Thyroid gland (tissue), 4 donors: ENCODE measurements at regions not wholly inside any gene's neighbourhood (a gene's known extent, or its start where the extent isn't known, plus 50 kb on each side); places are given as distances from the start of the nearest gene placed in this dataset.
A peak's percentile ranks its signal among the peaks of the same experiment; 100 is the strongest.

ENCODE experiments used
- DNase-seq, 2 donors: peaks; one replicate each; pipeline ENCODE4 v3.0.0-alpha.2; 2019
- H3K27ac ChIP-seq, 3 donors: fragments of 200-600 bp; sonication (generic); 1 replicate in 2 of 3; 2 replicates in 1 of 3; pipeline ENCODE4 v1.5.1; 2016 to 2019; ENCODE audit warnings: mild to moderate bottlenecking in 1 of 3, moderate library complexity in 1 of 3
- H3K27me3 ChIP-seq: fragments of 200-600 bp; sonication (generic); one replicate; pipeline ENCODE4 v1.5.1; 2019
- H3K36me3 ChIP-seq, 2 donors: fragments of 200-600 bp; sonication (generic); one replicate each; pipeline ENCODE4 v1.5.1; 2016 to 2019
- H3K4me1 ChIP-seq, 2 donors: fragments of 200-600 bp; sonication (generic); one replicate each; pipeline ENCODE4 v1.5.1; 2017 to 2019
- H3K4me3 ChIP-seq, 3 donors: fragments of 200-600 bp; sonication (generic); replicated peaks in 1 of 3; 1 replicate in 2 of 3; 2 replicates in 1 of 3; pipeline ENCODE4 v1.5.1; 2016; ENCODE audit warnings: mild to moderate bottlenecking in 1 of 3
- H3K9me3 ChIP-seq: fragments of 200-600 bp; sonication (generic); one replicate; pipeline ENCODE4 v1.5.1; 2017
- POLR2A ChIP-seq, 2 donors: fragments of 450-650 bp; IDR thresholded peaks; one replicate each; pipeline ENCODE4 v1.6.1; 2017; ENCODE audit warnings: antibody characterized with exemption in 2 of 2, mild to moderate bottlenecking in 2 of 2, moderate library complexity in 1 of 2
- WGBS, 2 donors: methylation state at CpG; one replicate each; pipeline ENCODE4 v1.1.5; 2017; 5-methylcytosine and 5-hydroxymethylcytosine counted together
- intact Hi-C: fragments of 100-400 bp; cut with DNase I; formaldehyde crosslinking; loops from one replicate; pipeline ENCODE4 v1.15.1; 2023
- TF ChIP-seq, protein P1 (sequence below), 6 experiments: fragments of 200-600 bp in 3 of 6; fragments of 450-650 bp in 3 of 6; sonication (generic) in 3 of 6; IDR thresholded peaks; one replicate each; pipeline ENCODE4 v1.5.1; 2016 to 2019; ENCODE audit warnings: antibody characterized with exemption in 6 of 6, mild to moderate bottlenecking in 2 of 6, inconsistent platforms in 1 of 6, moderate library complexity in 1 of 6

DNA sequence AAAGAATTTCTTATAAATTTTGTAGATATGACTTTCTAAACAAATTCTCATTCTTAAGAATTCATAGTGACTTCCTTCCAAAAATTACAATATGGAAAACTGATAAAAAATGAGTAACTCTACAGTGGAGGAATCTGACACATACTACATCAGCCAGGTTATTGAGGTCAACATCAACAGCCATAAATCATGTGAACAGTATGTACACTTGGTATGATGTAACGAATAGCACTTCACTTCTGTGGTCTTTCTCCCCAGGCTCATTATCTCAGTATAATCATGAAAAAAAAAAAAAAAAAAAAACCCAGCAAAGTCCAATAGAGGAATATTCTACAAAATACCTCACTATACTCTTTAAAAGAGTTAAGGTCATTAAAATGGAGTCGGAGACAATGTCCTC is 111.2 kb upstream of the SUCLG2 start:
- intact Hi-C loops: no loop called here
- Histone ChIP-seq H3K4me3 (no peak overlapping the region), H3K27me3 (no peaks in the 10 kb centered on the region), H3K36me3 (no peaks in the 10 kb centered on the region), H3K27ac (no peak overlapping the region), H3K4me1 (no peaks in the 10 kb centered on the region), H3K9me3 (no peaks in the 10 kb centered on the region)
- TF ChIP-seq POLR2A (IDR thresholded peaks at IDR 0.05): no peak
- TF ChIP-seq, protein P1, sequence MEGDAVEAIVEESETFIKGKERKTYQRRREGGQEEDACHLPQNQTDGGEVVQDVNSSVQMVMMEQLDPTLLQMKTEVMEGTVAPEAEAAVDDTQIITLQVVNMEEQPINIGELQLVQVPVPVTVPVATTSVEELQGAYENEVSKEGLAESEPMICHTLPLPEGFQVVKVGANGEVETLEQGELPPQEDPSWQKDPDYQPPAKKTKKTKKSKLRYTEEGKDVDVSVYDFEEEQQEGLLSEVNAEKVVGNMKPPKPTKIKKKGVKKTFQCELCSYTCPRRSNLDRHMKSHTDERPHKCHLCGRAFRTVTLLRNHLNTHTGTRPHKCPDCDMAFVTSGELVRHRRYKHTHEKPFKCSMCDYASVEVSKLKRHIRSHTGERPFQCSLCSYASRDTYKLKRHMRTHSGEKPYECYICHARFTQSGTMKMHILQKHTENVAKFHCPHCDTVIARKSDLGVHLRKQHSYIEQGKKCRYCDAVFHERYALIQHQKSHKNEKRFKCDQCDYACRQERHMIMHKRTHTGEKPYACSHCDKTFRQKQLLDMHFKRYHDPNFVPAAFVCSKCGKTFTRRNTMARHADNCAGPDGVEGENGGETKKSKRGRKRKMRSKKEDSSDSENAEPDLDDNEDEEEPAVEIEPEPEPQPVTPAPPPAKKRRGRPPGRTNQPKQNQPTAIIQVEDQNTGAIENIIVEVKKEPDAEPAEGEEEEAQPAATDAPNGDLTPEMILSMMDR (IDR thresholded peaks at IDR 0.05): no peak
- no peak for DNase-seq
- 63 to 84% methylated on average over 2 of the region's 2 CpGs for WGBS, 2 donors

DNA sequence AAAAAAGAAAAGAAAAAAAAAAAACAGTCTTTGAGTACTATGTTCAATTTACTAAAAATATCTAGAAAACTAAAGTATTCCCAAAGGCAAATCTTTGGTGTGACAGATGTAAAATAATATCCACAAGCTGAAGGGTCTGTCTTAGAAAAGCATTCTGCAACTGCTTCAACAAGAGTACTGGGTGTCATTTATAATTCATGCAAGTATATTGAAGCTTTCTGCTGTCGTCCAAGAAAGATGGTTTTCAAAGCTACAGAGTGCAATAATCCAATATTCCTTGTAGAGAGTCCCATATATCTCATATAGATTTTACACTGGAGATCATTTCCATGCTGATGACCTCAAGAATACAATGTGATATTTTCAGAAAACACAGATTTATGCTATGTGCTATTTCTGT is 90.9 kb upstream of the SUCLG2 start:
- no peak for DNase-seq
- no peak overlapping the region for H3K4me3 ChIP-seq
- no peaks in the 10 kb centered on the region for H3K36me3 ChIP-seq
- 32 to 61% methylated on average over 1 of the region's 1 CpG for WGBS, 2 donors
- H3K9me3 ChIP-seq: no peaks in the 10 kb centered on the region
- no peak for TF ChIP-seq POLR2A (IDR thresholded peaks at IDR 0.05)
- no peaks in the 10 kb centered on the region for H3K27me3 ChIP-seq
- intact Hi-C loops: no loop called here
- peaks cover 4 to 8% of the 10 kb centered on the region in 2 donors for H3K4me1 ChIP-seq
- H3K27ac ChIP-seq: no peak overlapping the region

DNA sequence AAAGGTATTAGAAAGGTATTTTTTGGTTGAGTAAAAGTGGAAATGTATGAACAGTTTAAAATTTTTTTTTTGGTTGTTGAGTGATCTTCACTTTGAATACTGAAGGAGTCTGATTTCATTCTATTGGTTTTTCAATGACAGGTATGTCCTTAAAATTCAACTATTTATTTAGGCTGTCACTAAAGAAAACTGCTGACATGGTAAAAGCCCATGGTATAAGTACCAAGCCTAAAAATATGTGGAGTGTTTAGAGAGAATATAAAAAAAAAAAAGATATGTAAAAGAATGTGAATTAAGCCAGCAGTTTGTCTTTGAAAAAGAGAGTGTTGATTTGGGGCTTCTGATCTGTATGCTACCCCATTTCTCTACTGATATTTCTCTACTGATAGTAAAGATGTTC is 90.3 kb upstream of the SUCLG2 start:
- peaks cover 4 to 8% of the 10 kb centered on the region in 2 donors for H3K4me1 ChIP-seq
- peak overlapping the region in 1 of 3 donors; percentile 31 for H3K27ac ChIP-seq
- no peaks in the 10 kb centered on the region for H3K27me3 ChIP-seq
- intact Hi-C loops: no loop called here
- no peak for DNase-seq
- H3K36me3 ChIP-seq: no peaks in the 10 kb centered on the region
- no peak for TF ChIP-seq POLR2A (IDR thresholded peaks at IDR 0.05)
- TF ChIP-seq, protein P1 (IDR thresholded peaks at IDR 0.05): no peak
- H3K4me3 ChIP-seq: no peak overlapping the region
- no peaks in the 10 kb centered on the region for H3K9me3 ChIP-seq

- Histone ChIP-seq H3K4me1 (peaks cover under 1 to 4% of the 10 kb centered on the region in 2 donors), H3K27me3 (no peaks in the 10 kb centered on the region), H3K36me3 (no peaks in the 10 kb centered on the region), H3K4me3 (no peak overlapping the region), H3K9me3 (no peaks in the 10 kb centered on the region), H3K27ac (no peak overlapping the region)
- intact Hi-C loops: no loop called here
- DNase-seq: no peak
- TF ChIP-seq, protein P1 (IDR thresholded peaks at IDR 0.05): no peak
- no peak for TF ChIP-seq POLR2A (IDR thresholded peaks at IDR 0.05)
These were observed 85.4 kb upstream of the SUCLG2 start for GRCh38 chr3:67739851-67740250.

DNA sequence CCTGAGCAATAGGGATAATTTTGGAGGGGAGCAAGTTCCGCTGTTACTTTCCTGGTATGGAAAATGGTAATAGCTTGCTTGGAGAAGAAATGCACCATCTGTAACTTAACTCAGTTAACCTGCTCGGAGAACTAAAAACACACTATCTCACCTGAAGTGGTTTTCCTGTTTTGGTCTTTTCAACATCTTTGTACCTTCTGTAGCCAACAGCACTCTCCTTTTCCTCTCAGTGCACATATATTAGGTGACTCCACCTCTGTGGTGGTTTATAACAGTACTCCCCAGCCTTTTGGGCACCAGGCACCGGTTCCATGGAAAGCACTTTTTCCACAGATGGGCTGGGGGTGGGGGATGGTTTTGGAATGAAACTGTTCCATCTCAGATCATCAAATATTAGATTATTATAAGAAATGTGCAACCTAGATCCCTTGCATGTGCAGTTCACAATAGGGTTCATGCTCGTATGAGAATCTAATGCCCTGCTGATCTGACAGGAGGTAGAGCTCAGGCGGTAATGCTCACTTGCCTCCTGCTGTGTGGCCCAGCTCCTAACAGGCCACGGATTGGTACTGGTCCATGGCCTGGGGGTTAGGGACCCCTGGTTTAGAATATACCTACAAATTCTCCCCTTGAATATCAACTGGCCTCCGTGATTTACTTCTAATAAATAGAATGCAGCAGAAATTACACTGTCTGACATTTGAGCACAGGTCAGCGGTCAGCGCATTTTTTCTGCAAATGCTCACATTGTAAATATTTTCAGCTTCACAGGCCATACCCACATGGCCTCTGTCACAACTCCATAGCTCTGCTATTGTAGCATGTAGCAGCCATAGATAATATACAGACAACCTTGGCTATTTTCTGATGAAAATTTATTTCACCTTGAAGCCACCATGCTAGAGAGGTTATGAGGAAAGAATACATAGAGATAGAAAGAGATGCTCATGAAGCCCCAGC is 83.8 kb upstream of the SUCLG2 start:
- Histone ChIP-seq H3K4me1 (no peaks in the 10 kb centered on the region), H3K4me3 (no peak overlapping the region), H3K9me3 (no peaks in the 10 kb centered on the region), H3K27ac (no peak overlapping the region), H3K36me3 (no peaks in the 10 kb centered on the region), H3K27me3 (no peaks in the 10 kb centered on the region)
- no peak for DNase-seq
- intact Hi-C loops: no loop called here
- 86 to 92% methylated on average over 9 of the region's 9 CpGs for WGBS, 2 donors
- TF ChIP-seq, protein P1 (IDR thresholded peaks at IDR 0.05): no peak
